Activated T-cell treated with anti-CD3 and anti-CD28 coated beads, Interleukin-2, amount 50 U/mL, for 72 hours (primary cell): ENCODE measurements at regions not wholly inside any gene's neighbourhood (a gene's known extent, or its start where the extent isn't known, plus 50 kb on each side); places are given as distances from the start of the nearest gene placed in this dataset.
A peak's percentile ranks its signal among the peaks of the same experiment; 100 is the strongest.

ENCODE experiments used
- ATAC-seq, 2 donors: fragments of 150-1000 bp; cut with Tn5 transposase; replicated peaks in 1 of 2; 2 replicates each; pipeline ENCODE4 v1.10.0; 2021; ENCODE audit warnings: moderate library complexity in 2 of 2, mild to moderate bottlenecking in 1 of 2
- DNase-seq, 2 donors: peaks; one replicate each; pipeline ENCODE4 v3.0.0; 2021 to 2022; ENCODE audit warnings: mixed read lengths in 1 of 2
- H3K27ac Mint-ChIP-seq: one replicate; pipeline ENCODE4 v1.8.0; 2022; ENCODE audit warnings: mild to moderate bottlenecking, moderate library complexity, mixed read lengths
- H3K27me3 Mint-ChIP-seq: one replicate; pipeline ENCODE4 v1.8.0; 2022; ENCODE audit warnings: low read depth, mixed read lengths
- H3K36me3 Mint-ChIP-seq, 2 donors: one replicate each; pipeline ENCODE4 v1.8.0; 2022; ENCODE audit warnings: mixed read lengths in 2 of 2, mild to moderate bottlenecking in 1 of 2; ENCODE audit not compliant: insufficient read depth in 2 of 2
- H3K4me1 Mint-ChIP-seq: one replicate; pipeline ENCODE4 v1.8.0; 2022; ENCODE audit warnings: low read depth, mixed read lengths
- H3K4me3 Mint-ChIP-seq, 2 donors: one replicate each; pipeline ENCODE4 v1.8.0; 2022; ENCODE audit warnings: mild to moderate bottlenecking in 2 of 2, mixed read lengths in 2 of 2, moderate library complexity in 2 of 2
- H3K9me3 Mint-ChIP-seq, 2 donors: one replicate each; pipeline ENCODE4 v1.8.0; 2022; ENCODE audit warnings: mixed read lengths in 2 of 2

- ATAC-seq (peak in 1 of 2 donors; percentile 40), DNase-seq (no peak)
- Mint-ChIP-seq H3K9me3 (no peaks in the 10 kb centered on the region), H3K4me1 (peaks cover 16% of the 10 kb centered on the region), H3K27me3 (no peaks in the 10 kb centered on the region), H3K27ac (no peak overlapping the region), H3K4me3 (no peak overlapping the region), H3K36me3 (no peaks in the 10 kb centered on the region)
Observed at GRCh38 chr10:61846370-61847031, 55.0 kb upstream of the ARID5B start.

GRCh38 chr10:61847087-61847486 lies 54.4 kb upstream of the ARID5B start:
- Mint-ChIP-seq H3K27me3 (no peaks in the 10 kb centered on the region), H3K36me3 (no peaks in the 10 kb centered on the region), H3K4me1 (peaks cover 16% of the 10 kb centered on the region), H3K27ac (no peak overlapping the region), H3K9me3 (no peaks in the 10 kb centered on the region), H3K4me3 (no peak overlapping the region)
- DNase-seq (no peak), ATAC-seq (peak; percentile 30 to 45)

- Mint-ChIP-seq H3K9me3 (no peaks in the 10 kb centered on the region), H3K27ac (no peak overlapping the region), H3K36me3 (no peaks in the 10 kb centered on the region), H3K4me1 (peaks cover 16% of the 10 kb centered on the region), H3K27me3 (no peaks in the 10 kb centered on the region), H3K4me3 (no peak overlapping the region)
- ATAC-seq (no peak), DNase-seq (no peak)
Observed at GRCh38 chr10:61847640-61848039, 53.9 kb upstream of the ARID5B start.

- ATAC-seq (no peak), DNase-seq (no peak)
- Mint-ChIP-seq H3K27ac (no peak overlapping the region), H3K4me1 (peaks cover 10% of the 10 kb centered on the region), H3K4me3 (no peak overlapping the region), H3K36me3 (no peaks in the 10 kb centered on the region), H3K27me3 (peaks cover 4% of the 10 kb centered on the region), H3K9me3 (no peaks in the 10 kb centered on the region)
Observed at GRCh38 chr10:61850376-61850775, 51.1 kb upstream of the ARID5B start.
